ENCODE measurements at regions not wholly inside any gene's neighbourhood (a gene's known extent, or its start where the extent isn't known, plus 50 kb on each side); places are given as distances from the start of the nearest gene placed in this dataset.

- no peak for DNase-seq (ENCODE audit: low read depth)
These were observed 610.9 kb upstream of the ALCAM start for GRCh38 chr3:104755791-104756190.

- DNase-seq (ENCODE audit: low read depth) = no peak
These were observed 603.7 kb upstream of the ALCAM start for GRCh38 chr3:104763007-104763406.

GRCh38 chr3:104764496-104764895, 602.2 kb upstream of the ALCAM start:
- DNase-seq (ENCODE audit: low read depth) = no peak

- no peak for DNase-seq (ENCODE audit: low read depth)
These were observed 597.8 kb upstream of the ALCAM start for GRCh38 chr3:104768886-104769285.

- DNase-seq (ENCODE audit: low read depth) = no peak
These were observed 587.4 kb upstream of the ALCAM start for GRCh38 chr3:104779324-104779723.

GRCh38 chr3:104781112-104781511, 585.6 kb upstream of the ALCAM start:
- DNase-seq (ENCODE audit: low read depth) = no peak

- DNase-seq (ENCODE audit: low read depth) = no peak
These were observed 580.8 kb upstream of the ALCAM start for GRCh38 chr3:104785947-104786346.

- DNase-seq (ENCODE audit: low read depth) = no peak
These were observed 579.4 kb upstream of the ALCAM start for GRCh38 chr3:104787306-104787705.

GRCh38 chr3:104788807-104789206, 577.9 kb upstream of the ALCAM start:
- DNase-seq (ENCODE audit: low read depth) = no peak

- no peak for DNase-seq (ENCODE audit: low read depth)
These were observed 575.4 kb upstream of the ALCAM start for GRCh38 chr3:104791331-104791730.

- no peak for DNase-seq (ENCODE audit: low read depth)
These were observed 570.2 kb upstream of the ALCAM start for GRCh38 chr3:104796556-104796955.

- no peak for DNase-seq (ENCODE audit: low read depth)
These were observed 561.7 kb upstream of the ALCAM start for GRCh38 chr3:104805042-104805441.

GRCh38 chr3:104805508-104805907, 561.2 kb upstream of the ALCAM start:
- DNase-seq (ENCODE audit: low read depth) = no peak

- DNase-seq (ENCODE audit: low read depth) = no peak
These were observed 555.8 kb upstream of the ALCAM start for GRCh38 chr3:104810896-104811295.

GRCh38 chr3:104816008-104816407, 550.7 kb upstream of the ALCAM start:
- DNase-seq (ENCODE audit: low read depth) = no peak

GRCh38 chr3:104816716-104817115, 550.0 kb upstream of the ALCAM start:
- no peak for DNase-seq (ENCODE audit: low read depth)

GRCh38 chr3:104819333-104819732, 547.4 kb upstream of the ALCAM start:
- DNase-seq (ENCODE audit: low read depth) = no peak

GRCh38 chr3:104820959-104821358, 545.8 kb upstream of the ALCAM start:
- no peak for DNase-seq (ENCODE audit: low read depth)

GRCh38 chr3:104825116-104825515, 541.6 kb upstream of the ALCAM start:
- DNase-seq (ENCODE audit: low read depth) = no peak

- DNase-seq (ENCODE audit: low read depth) = no peak
These were observed 535.6 kb upstream of the ALCAM start for GRCh38 chr3:104831071-104831470.

GRCh38 chr3:104832530-104832929, 534.2 kb upstream of the ALCAM start:
- no peak for DNase-seq (ENCODE audit: low read depth)

- no peak for DNase-seq (ENCODE audit: low read depth)
These were observed 531.3 kb upstream of the ALCAM start for GRCh38 chr3:104835376-104835775.

GRCh38 chr3:104846270-104846669, 520.4 kb upstream of the ALCAM start:
- no peak for DNase-seq (ENCODE audit: low read depth)

GRCh38 chr3:104849070-104849469, 517.6 kb upstream of the ALCAM start:
- DNase-seq (ENCODE audit: low read depth) = no peak

GRCh38 chr3:104854468-104854867, 512.2 kb upstream of the ALCAM start:
- no peak for DNase-seq (ENCODE audit: low read depth)

All from stimulated activated CD8-positive, alpha-beta memory T cell treated with anti-CD3 and anti-CD28 coated beads, Interleukin-15, amount 100 ng/mL, for 1 hour (primary cell).